ENCODE measurements at regions not wholly inside any gene's neighbourhood (a gene's known extent, or its start where the extent isn't known, plus 50 kb on each side); places are given as distances from the start of the nearest gene placed in this dataset.

GRCh38 chr2:234673961-234674759 lies 177.3 kb upstream of the ARL4C start:
- TF ChIP-seq CTCF (IDR thresholded peaks at IDR 0.05) (no peak), POLR2A (IDR thresholded peaks at IDR 0.05) (no peak)
